ENCODE measurements at regions not wholly inside any gene's neighbourhood (a gene's known extent, or its start where the extent isn't known, plus 50 kb on each side); places are given as distances from the start of the nearest gene placed in this dataset.

- no peak for DNase-seq
Measured at GRCh38 chr1:60411591-60411990, 338.0 kb upstream of the C1orf87 start.

DNA sequence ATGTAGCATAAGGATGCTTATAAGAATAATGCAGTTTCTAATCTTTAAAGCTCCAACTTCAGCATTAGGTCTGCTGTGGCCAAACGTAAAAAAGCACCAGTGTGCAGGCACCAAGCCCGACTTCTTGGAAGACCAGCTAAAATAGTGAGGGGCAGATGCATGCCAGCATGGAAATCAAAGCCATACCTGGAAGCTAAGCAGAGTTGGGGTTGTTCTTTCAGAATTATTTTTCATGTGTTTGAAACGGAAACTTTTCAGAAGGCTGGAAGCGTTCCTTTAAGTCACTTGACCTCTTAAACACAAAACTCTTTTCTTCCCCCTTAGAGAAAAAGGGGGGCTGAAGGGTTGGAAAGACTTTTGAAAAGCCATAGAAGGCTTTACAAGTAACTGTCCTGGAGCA is 329.2 kb upstream of the C1orf87 start:
- DNase-seq, result no peak

DNA sequence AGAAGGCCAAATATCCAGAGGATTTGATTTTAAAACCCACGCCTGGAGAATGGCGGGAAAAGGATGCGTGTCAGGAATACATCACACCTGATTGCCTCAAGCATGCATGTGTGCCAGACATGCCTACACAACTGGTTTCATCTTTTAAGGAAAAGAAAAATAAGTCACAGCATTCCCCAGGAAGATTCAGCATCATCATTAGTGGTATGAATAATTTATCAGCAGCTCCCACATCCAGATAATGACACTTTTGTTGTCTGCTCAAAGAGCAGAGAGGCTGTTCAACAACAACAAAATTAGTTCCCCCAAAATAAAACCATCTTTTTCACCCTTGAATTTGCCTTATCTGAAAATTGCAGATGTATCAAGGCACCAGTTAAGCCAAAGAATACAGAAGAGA is 328.6 kb upstream of the C1orf87 start:
- no peak for DNase-seq

DNA sequence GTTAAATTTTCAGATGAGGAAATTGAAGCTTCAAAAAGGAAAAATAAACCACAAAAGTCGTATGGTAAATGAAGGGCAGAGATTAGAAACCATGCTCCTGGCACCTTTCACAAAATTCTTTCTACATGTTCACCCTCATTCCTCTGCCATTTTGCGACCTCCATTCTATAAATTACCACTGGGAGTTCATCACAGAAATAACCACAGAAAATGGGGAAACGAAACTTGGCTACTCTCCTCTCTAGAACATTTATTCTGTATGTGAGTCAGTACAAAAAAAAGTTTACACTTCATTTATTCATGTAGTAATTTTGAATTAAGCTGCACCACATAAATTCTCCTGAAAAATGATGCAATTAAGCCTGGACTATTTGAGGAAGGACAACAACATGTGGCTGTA is 320.9 kb upstream of the C1orf87 start:
- no peak for DNase-seq

DNA sequence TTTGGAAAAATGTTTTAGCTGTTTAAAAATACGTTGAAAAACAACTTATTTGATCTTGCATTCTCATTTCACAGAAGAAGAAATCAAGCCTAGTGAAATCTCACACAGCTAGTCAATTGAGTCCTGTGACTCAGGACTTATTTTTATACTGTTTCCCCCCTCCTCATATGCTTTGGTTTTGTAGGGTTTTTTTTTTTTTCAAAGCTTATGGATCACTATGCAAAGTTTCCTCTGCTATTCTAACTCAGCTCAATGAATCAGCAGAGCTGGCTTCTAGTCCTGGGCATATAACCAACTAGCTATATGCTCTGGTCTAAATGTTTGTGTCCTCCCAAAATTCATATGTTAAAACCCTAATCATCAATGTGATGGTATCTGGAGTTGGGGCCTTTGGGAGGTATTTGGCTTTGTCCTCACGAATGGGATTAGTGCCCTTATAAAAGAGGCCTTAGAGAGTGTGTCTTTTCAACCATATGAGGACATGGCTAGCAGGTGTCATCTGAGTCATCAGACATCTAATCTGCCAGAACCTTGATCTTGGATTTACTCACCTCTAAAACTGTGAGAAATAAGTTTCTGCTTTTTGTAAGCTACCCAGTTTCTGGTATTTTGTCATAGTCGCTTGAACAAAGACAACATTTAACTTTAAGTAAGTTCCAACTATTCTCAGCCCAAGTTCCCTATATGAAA is 317.2 kb upstream of the C1orf87 start:
- no peak for DNase-seq

DNA sequence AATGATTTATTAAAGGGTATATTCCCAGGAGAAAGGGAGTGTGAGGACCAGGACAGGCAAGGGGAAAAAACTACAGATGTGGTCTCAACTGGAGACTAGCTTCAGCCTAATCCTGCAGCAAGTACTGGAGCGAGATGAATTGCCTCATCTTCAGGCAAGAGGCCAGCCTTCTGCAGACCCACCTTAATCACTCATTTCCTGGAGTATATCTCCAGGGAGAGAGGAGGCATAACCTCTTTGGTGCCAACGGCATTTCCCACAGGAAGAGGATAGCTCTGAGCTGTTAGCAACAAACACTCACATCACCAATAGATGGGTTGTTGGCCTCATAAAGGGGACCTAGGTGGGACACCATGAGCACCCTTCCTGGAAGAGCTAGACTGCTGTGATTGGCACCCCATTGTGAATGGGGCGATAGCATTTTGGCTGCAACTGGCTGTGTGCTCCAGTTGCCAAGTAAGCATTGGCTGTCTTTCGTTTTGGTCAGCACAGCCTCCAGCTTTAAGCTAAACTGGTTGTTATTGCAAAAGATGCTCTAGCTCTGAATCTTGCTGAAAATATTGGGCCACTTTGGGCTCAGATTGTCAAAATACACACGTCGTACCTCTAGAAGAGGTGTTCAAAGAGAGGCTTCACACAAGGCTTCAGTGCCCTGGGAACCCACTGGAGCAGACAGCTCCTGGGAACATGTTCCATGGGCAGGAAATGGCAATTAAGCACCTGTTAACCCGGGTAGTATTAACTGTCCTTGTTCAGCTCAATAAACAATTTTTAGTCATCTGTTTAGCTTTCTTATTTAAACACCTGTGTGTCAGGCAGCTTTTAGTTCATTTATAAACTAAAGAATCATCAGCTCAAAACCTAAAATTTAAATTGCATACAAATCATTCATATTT is 314.8 kb upstream of the C1orf87 start:
- DNase-seq, result no peak

- no peak for DNase-seq
Measured at GRCh38 chr1:60387175-60387574, 313.6 kb upstream of the C1orf87 start.

- DNase-seq, result no peak
Measured at GRCh38 chr1:60386249-60386648, 312.7 kb upstream of the C1orf87 start.

GRCh38 chr1:60376196-60376595 is 302.6 kb upstream of the C1orf87 start:
- DNase-seq, result no peak

DNA sequence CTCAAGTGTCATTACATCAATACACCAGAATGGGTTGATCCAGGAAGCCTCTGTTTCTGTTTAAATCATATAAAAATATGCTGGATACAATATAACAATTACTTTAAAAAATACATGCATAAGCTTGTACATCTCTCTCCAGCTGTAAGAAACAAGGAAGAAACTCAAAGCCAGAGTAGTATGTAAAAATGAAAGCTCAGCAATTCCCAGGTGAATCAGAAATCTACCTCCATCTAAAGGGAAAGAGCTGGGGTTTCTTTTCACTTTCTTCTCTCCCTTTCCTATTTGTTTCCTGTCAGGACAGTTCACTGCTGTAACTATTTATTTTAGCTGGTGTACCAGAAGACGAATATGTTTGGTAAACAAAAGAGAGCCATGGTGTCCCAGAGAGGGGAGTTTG is 301.0 kb upstream of the C1orf87 start:
- DNase-seq, result no peak

DNA sequence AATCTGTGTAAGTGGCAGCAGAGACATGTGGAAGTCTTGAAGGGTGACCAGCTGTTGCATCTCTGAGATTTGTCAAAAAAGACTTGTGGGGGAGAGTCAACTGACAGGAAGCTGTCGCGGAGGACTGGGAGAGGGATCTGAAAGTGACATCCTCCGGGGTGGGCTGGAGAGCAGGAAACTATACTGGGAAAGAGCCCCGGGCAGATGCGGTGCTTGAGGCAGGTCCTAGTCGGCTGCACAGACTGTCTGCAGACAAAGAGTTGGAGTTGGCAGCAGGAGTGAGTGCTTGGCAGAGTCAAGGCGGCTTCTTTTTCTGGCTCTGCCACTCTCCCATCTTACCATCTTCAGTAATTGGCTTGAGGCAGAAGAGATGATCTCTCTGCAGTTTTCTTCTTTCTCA is 294.0 kb upstream of the C1orf87 start:
- DNase-seq, result no peak

- DNase-seq, result no peak
Measured at GRCh38 chr1:60359431-60359830, 285.9 kb upstream of the C1orf87 start.

GRCh38 chr1:60350531-60350930 is 277.0 kb upstream of the C1orf87 start:
- DNase-seq, result no peak

GRCh38 chr1:60348884-60349283 is 275.3 kb upstream of the C1orf87 start:
- DNase-seq, result no peak

- DNase-seq, result no peak
Measured at GRCh38 chr1:60345621-60346020, 272.1 kb upstream of the C1orf87 start.

GRCh38 chr1:60345049-60345448 is 271.5 kb upstream of the C1orf87 start:
- no peak for DNase-seq

DNA sequence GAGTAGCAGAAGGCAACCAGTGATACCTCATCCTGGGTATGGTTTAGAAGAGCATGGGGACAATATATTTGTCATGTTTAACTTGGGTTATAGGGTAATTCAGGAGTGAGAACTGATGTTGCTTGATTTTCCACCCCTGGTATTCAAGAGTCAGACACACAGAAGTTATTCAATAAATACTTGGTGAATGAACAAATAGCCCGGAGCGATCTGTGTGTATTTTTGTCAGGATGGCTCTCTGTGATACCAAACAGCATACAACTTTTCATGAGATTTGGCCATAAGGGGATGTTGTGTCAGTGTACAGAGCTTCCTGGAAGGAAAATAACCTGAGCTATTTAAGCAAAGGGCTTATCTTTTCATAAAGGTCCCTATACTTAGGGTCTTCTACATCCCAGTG is 270.2 kb upstream of the C1orf87 start:
- DNase-seq, result no peak

GRCh38 chr1:60342569-60342968 is 269.0 kb upstream of the C1orf87 start:
- DNase-seq, result no peak

- DNase-seq, result no peak
Measured at GRCh38 chr1:60341274-60341673, 267.7 kb upstream of the C1orf87 start.

DNA sequence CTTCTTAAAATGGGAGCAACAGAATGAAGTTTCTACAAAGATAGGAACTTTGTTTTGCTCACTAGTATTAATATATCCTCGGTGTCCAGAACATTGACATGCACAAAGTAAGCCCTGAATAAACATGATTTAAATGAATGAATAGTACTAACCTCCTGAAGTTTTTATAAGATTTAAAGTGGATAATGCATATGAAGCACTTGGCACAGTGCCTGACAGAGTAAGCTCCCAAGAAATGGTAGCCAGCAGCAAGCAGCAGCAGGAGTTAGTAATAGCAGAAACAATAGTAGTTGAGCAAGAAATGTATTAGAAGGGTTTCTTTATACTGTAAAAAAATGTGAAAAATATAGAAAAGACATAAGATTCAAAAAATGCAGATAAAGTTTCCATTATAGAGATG is 258.1 kb upstream of the C1orf87 start:
- DNase-seq, result no peak

DNA sequence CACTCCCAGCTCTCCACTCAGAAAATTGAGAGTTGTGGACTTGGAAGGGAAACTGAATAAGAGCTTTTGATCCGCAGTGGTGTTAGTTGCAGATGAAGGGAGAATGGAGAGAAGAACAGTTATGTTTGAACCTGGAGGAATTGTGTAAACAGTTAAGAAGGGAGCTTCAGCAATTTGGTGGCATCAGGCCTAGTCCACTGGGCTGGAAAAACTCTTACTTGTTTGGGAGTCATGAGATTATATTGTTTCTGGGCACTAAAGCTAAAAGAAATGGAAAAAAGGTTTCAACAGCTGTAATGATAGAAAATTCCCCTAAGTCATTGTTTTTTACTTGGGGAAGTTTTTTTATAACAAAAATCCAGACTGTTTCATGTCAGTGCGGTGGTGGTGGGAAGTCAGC is 256.1 kb upstream of the C1orf87 start:
- no peak for DNase-seq

DNA sequence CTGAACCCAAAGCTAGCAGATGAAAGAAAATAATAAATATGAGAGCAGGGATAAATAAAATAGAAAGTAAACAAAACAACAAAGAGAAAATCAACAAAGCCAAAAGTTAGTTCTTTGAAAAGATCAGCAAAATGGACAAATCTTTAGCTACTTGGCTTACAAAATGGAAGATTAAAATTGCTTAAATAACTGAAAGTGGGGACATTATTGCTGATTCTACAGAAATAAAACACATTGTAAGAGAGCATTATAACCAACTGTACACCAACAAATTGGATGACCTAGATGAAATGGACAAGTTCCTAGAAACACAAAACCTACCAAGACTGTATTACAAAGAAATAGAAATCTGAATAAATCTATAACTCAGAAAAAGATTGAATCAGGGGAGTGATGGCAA is 238.3 kb upstream of the C1orf87 start:
- DNase-seq, result no peak

DNA sequence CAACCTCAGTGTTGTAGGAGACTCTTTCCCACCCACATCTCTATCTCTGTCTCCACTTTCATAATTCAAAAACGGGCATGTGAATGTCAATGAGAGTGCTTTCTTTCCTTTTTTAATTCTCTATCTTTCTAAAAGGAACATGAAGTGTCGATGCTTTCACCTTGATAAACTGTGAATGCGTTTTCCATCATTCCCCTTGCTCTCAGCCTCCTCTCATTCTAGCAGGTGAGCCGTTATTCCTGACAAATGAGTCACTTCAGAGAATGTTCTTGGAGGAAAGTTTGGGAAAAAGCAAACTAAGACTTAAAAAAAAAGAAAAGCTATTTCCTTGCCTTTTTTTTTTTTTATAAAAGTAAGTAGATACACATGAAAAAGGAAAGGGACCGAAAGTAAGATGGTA is 226.0 kb upstream of the C1orf87 start:
- DNase-seq, result no peak

DNA sequence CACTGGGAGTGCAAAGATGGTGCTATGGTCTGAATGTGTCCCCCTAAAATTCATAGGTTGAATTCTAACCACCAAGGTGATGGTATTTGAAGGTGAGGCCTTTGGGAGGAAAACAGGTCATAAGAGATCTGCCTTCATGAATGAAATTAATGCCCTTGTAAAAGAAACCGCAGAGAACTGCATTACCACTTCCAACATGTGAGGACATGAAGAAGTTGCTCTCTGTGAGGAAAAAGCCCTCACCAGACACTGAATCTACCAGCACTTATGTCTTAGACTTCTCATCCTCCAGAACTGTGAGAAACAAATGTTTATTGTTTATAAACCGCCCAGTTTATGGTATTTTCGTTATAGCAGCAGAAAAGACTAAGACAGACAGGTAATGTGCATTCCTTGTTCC is 224.7 kb upstream of the C1orf87 start:
- DNase-seq, result no peak

GRCh38 chr1:60296794-60297193 is 223.2 kb upstream of the C1orf87 start:
- no peak for DNase-seq
